ENCODE measurements at regions not wholly inside any gene's neighbourhood (a gene's known extent, or its start where the extent isn't known, plus 50 kb on each side); places are given as distances from the start of the nearest gene placed in this dataset.

DNA sequence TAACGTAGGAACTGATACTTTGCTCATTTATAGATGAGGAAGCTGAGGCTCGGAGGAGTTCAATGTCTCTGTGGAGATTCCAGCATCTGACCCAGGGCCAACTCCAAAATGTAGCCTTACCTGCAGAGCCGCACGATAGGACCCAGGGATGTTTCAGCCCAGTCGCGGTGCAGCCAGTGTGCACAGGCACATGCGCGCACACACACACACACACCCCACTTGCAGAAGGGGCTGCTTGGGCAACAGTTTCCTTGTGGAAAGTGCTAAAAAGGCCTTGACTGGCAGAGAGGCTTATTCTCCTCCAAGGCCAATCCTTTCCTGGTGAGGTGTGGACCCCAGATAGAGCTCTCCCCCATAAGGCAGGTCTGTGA lies 101.7 kb downstream of the ZFP36L2 start:
- no peak for TF ChIP-seq EZH2 (IDR thresholded peaks at IDR 0.05)
- TF ChIP-seq FOXP2 (optimal IDR thresholded peaks at IDR 0.05; ENCODE audit: control extremely low read depth, extremely low read length, insufficient read depth) = no peak
- no peak for TF ChIP-seq POLR2AphosphoS5 (IDR thresholded peaks at IDR 0.05; ENCODE audit: borderline replicate concordance, low read depth, low read length)

Data from SK-N-MC (cell line).